ENCODE measurements at regions not wholly inside any gene's neighbourhood (a gene's known extent, or its start where the extent isn't known, plus 50 kb on each side); places are given as distances from the start of the nearest gene placed in this dataset.

DNA sequence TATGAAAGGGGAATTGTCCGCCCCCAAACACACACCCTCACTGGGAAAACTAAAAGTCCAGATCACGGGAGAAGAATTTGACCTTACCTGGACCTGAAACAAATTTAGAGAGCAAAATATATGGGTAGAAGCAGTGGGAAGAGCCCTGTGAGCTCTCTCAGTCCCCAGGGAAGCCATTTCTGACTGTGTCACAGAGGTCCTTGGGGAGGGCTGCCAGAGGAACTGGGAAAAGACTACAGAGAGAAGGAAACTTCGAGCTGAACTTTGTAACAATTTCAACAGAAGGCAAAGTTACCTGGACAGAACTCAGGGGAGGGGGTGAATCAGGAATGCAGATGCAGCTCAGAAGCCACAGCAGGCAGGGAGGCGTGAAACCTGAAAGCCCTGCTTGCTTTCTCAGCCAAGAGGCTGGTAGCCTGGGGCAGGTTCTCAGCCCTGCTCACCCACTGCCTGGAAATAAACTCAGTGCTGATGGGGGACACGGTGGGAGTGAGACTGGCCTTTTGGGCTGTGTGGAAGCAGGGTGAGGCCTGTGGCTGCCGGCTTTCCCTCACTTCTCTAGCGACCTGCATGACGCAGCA is 163.8 kb downstream of the TMEM200A start:
- Histone ChIP-seq H3K27ac (ENCODE audit: extremely low read depth, low read depth, low read length) (no peak overlapping the region), H2AFZ (ENCODE audit: low read depth, low read length) (no peak overlapping the region)

More for the DNA sequence above, 163.8 kb downstream of the TMEM200A start:
- TF ChIP-seq ESRRA (IDR thresholded peaks at IDR 0.05; ENCODE audit: borderline replicate concordance, low read depth) (no peak), SMAD4 (CRISPR knock-in tag; conservative IDR thresholded peaks at IDR 0.05) (no peak), RHOXF2B (CRISPR knock-in tag; conservative IDR thresholded peaks at IDR 0.05) (no peak), ARID3A (IDR thresholded peaks at IDR 0.05; ENCODE audit: borderline replicate concordance, low read depth, low read length) (no peak)
- TF ChIP-seq, protein P1, sequence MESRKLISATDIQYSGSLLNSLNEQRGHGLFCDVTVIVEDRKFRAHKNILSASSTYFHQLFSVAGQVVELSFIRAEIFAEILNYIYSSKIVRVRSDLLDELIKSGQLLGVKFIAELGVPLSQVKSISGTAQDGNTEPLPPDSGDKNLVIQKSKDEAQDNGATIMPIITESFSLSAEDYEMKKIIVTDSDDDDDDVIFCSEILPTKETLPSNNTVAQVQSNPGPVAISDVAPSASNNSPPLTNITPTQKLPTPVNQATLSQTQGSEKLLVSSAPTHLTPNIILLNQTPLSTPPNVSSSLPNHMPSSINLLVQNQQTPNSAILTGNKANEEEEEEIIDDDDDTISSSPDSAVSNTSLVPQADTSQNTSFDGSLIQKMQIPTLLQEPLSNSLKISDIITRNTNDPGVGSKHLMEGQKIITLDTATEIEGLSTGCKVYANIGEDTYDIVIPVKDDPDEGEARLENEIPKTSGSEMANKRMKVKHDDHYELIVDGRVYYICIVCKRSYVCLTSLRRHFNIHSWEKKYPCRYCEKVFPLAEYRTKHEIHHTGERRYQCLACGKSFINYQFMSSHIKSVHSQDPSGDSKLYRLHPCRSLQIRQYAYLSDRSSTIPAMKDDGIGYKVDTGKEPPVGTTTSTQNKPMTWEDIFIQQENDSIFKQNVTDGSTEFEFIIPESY (CRISPR knock-in tag; IDR thresholded peaks at IDR 0.05): no peak
- TF ChIP-seq, protein P2, sequence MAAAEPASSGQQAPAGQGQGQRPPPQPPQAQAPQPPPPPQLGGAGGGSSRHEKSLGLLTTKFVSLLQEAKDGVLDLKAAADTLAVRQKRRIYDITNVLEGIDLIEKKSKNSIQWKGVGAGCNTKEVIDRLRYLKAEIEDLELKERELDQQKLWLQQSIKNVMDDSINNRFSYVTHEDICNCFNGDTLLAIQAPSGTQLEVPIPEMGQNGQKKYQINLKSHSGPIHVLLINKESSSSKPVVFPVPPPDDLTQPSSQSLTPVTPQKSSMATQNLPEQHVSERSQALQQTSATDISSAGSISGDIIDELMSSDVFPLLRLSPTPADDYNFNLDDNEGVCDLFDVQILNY (CRISPR knock-in tag; IDR thresholded peaks at IDR 0.05): no peak
- Histone ChIP-seq H3K79me2 (ENCODE audit: control insufficient read depth, insufficient read depth, low read length) (no peaks in the 10 kb centered on the region), H3K4me1 (replicated peaks in 1 of 2; ENCODE audit: control insufficient read depth in 2 of 2, insufficient read depth in 2 of 2, low read length in 2 of 2) (no peaks in the 10 kb centered on the region), H3K4me3 (no peak overlapping the region), H4K20me1 (replicated peaks; ENCODE audit: control insufficient read depth, insufficient read depth, low read length) (no peaks in the 10 kb centered on the region), H3K9ac (ENCODE audit: insufficient read depth in 1 of 2, low read depth in 2 of 2, low read length in 2 of 2) (no peak overlapping the region), H3K27me3 (ENCODE audit: control insufficient read depth in 2 of 2, insufficient read depth in 2 of 2, low read length in 2 of 2) (no peaks in the 10 kb centered on the region), H3K4me2 (ENCODE audit: insufficient read depth, low read length) (no peak overlapping the region), H3K9me1 (ENCODE audit: control insufficient read depth, insufficient read depth, low read length) (no peaks in the 10 kb centered on the region), H3K9me3 (replicated peaks; ENCODE audit: control insufficient read depth, insufficient read depth, low read depth, low read length) (no peaks in the 10 kb centered on the region), H3K36me3 (ENCODE audit: control insufficient read depth, insufficient read depth, low read length) (no peaks in the 10 kb centered on the region)
- WGBS (ENCODE audit: insufficient coverage, low coverage, missing lambda C conversion rate): 1% methylated on average over 8 of the region's 8 CpGs
- in situ Hi-C loops (cut with MboI): no loop called here
- DNase-seq (ENCODE audit: extremely low read depth in 1 of 4, low spot score in 3 of 4) (no peak), FAIRE-seq (no peak), ATAC-seq (no peak)
- BruUV-seq (replicated peaks): no TSS peak
- CTCF ChIA-PET (ENCODE audit: low intra/inter-chr PET ratio): no interaction called here
- POLR2A ChIA-PET: no interaction called here
- intact Hi-C loops (cut with micrococcal nuclease): no loop called here
